HepG2 (cell line): ENCODE measurements at regions not wholly inside any gene's neighbourhood (a gene's known extent, or its start where the extent isn't known, plus 50 kb on each side); places are given as distances from the start of the nearest gene placed in this dataset.

Source experiments
- ATAC-seq: fragments of 200-7000 bp; cut with Tn5 transposase; 3 replicates; pipeline ENCODE4 v1.9.1; 2020; ENCODE audit warnings: mild to moderate bottlenecking, moderate library complexity
- BruUV-seq: library from RNA; stranded (reverse); fragments of 400-500 nt; replicated peaks from 2 replicates; lab custom pipeline; 2021; lab: Mats Ljungman, UMichigan
- CTCF ChIA-PET: fragments of 300-600 bp; formaldehyde crosslinking; extraction: SDS; loops from one replicate; lab custom pipeline; 2021; ENCODE audit warnings: low total read pairs, inconsistent platforms, low intra/inter-chr PET ratio; lab: Yijun Ruan, JAX
- POLR2A ChIA-PET: fragments of 350-600 bp; sonication (Branson Sonifier 250); formaldehyde crosslinking; loops from one replicate; lab custom pipeline; 2020; ENCODE audit warnings: antibody characterized with exemption, inconsistent platforms; lab: Yijun Ruan, JAX
- DNase-seq: peaks from one replicate; pipeline ENCODE4 v3.0.0-alpha.2; 2015; ENCODE audit warnings: low spot score
- FAIRE-seq: peaks from 3 replicates; lab custom pipeline; 2011; peaks lifted over from hg19 to GRCh38; lab: Jason Lieb, UNC
- H2AFZ ChIP-seq: one replicate; pipeline ENCODE4 v1.6.1; 2011; ENCODE audit warnings: low read length, inconsistent platforms
- H3K27ac ChIP-seq: fragments of 300-600 bp; 3 replicates; pipeline ENCODE4 v1.8.0; 2011; ENCODE audit warnings: mixed run types, mild to moderate bottlenecking, mixed read lengths, low read length, inconsistent platforms; ENCODE audit not compliant: insufficient read depth; ENCODE audit errors: extremely low read length
- H3K27me3 ChIP-seq, 2 experiments: fragments of 200-600 bp in 1 of 2; 2 replicates in 1 of 2; 3 replicates in 1 of 2; pipeline versions ENCODE4 v1.6.0 to v1.8.0; 2011; ENCODE audit warnings: low read length in 2 of 2, mild to moderate bottlenecking in 2 of 2, moderate library complexity in 2 of 2, inconsistent platforms in 1 of 2; ENCODE audit not compliant: insufficient read depth in 2 of 2, control insufficient read depth in 1 of 2
- H3K36me3 ChIP-seq, 2 experiments: fragments of 200-600 bp in 1 of 2; replicated peaks in 1 of 2; 2 replicates in 1 of 2; 3 replicates in 1 of 2; pipeline versions ENCODE4 v1.5.1 to v1.8.0; 2011; ENCODE audit warnings: low read length in 2 of 2, inconsistent platforms in 1 of 2; ENCODE audit not compliant: insufficient read depth in 2 of 2, control insufficient read depth in 1 of 2
- H3K4me1 ChIP-seq: 2 replicates; pipeline ENCODE4 v1.5.1; 2012; ENCODE audit warnings: low read length, inconsistent platforms; ENCODE audit not compliant: insufficient read depth
- H3K4me2 ChIP-seq: 2 replicates; pipeline ENCODE4 v1.6.0; 2011; ENCODE audit warnings: low read depth, low read length, inconsistent platforms
- H3K4me3 ChIP-seq, 3 experiments: fragments of 200-600 bp in 1 of 3; sonication (generic), shearing (Covaris generic) in 1 of 3; replicated peaks in 1 of 3; 2 replicates each; pipeline ENCODE4 v1.5.1; 2011 to 2016; ENCODE audit warnings: low read length in 3 of 3, inconsistent platforms in 2 of 3, low read depth in 2 of 3, mild to moderate bottlenecking in 2 of 3, control low read depth in 1 of 3, mixed read lengths in 1 of 3; ENCODE audit not compliant: insufficient read depth in 1 of 3
- H3K79me2 ChIP-seq: one replicate; pipeline ENCODE4 v1.6.1; 2011; ENCODE audit warnings: low read length, inconsistent platforms; ENCODE audit not compliant: insufficient read depth
- H3K9ac ChIP-seq: 2 replicates; pipeline ENCODE4 v1.6.0; 2011; ENCODE audit warnings: mild to moderate bottlenecking, low read depth, low read length, inconsistent platforms; ENCODE audit not compliant: insufficient read depth
- H3K9me3 ChIP-seq: 2 replicates; pipeline ENCODE4 v1.5.1; 2012; ENCODE audit warnings: mild to moderate bottlenecking, low read length
- H4K20me1 ChIP-seq: 2 replicates; pipeline ENCODE4 v1.6.0; 2011; ENCODE audit warnings: inconsistent platforms, mild to moderate bottlenecking, low read length, moderate library complexity; ENCODE audit not compliant: insufficient read depth
- BRCA1 ChIP-seq: sonication (generic); formaldehyde crosslinking; IDR thresholded peaks from 2 replicates; pipeline ENCODE4 v1.4.0; 2020; ENCODE audit warnings: missing genetic modification reagents
- CBX5 ChIP-seq: sonication (generic); formaldehyde crosslinking; IDR thresholded peaks from 2 replicates; pipeline ENCODE4 v1.4.0; 2020; ENCODE audit warnings: missing genetic modification reagents, borderline replicate concordance
- HCFC1 ChIP-seq: fragments of 150-350 bp; IDR thresholded peaks from 2 replicates; pipeline ENCODE4 v1.6.1; 2014; ENCODE audit warnings: low read depth, low read length
- SNAPC2 ChIP-seq: sonication (generic); formaldehyde crosslinking; IDR thresholded peaks from 2 replicates; pipeline ENCODE4 v1.8.1; 2022; ENCODE audit warnings: mild to moderate bottlenecking, missing genetic modification reagents
- TOE1 ChIP-seq: sonication (generic); formaldehyde crosslinking; IDR thresholded peaks from 2 replicates; pipeline ENCODE4 v1.4.0; 2020; ENCODE audit warnings: mild to moderate bottlenecking, missing genetic modification reagents
- ZKSCAN8 ChIP-seq: IDR thresholded peaks from 2 replicates; pipeline ENCODE4 v1.6.1; 2016; ENCODE audit warnings: borderline replicate concordance, missing genetic modification reagents, missing compliant biosample characterization
- ZNF12 ChIP-seq: sonication (generic); formaldehyde crosslinking; IDR thresholded peaks from 2 replicates; pipeline ENCODE4 v1.5.0; 2020; ENCODE audit warnings: missing genetic modification reagents
- ZNF142 ChIP-seq: sonication (generic); formaldehyde crosslinking; IDR thresholded peaks from 2 replicates; pipeline ENCODE4 v1.4.0; 2020; ENCODE audit warnings: missing genetic modification reagents
- ZNF34 ChIP-seq: sonication (generic); formaldehyde crosslinking; IDR thresholded peaks from 2 replicates; pipeline ENCODE4 v1.4.0; 2020; ENCODE audit warnings: mild to moderate bottlenecking, missing genetic modification reagents, borderline replicate concordance
- ZNF879 ChIP-seq: sonication (generic); formaldehyde crosslinking; IDR thresholded peaks from 2 replicates; pipeline ENCODE4 v1.8.1; 2023; ENCODE audit warnings: missing genetic modification reagents
- ZSCAN12 ChIP-seq: sonication (generic); formaldehyde crosslinking; IDR thresholded peaks from 2 replicates; pipeline ENCODE4 v1.9.0; 2021; ENCODE audit warnings: mild to moderate bottlenecking, missing genetic modification reagents
- ZSCAN5A ChIP-seq: sonication (generic); formaldehyde crosslinking; IDR thresholded peaks from 2 replicates; pipeline ENCODE4 v1.8.0; 2022; ENCODE audit warnings: mild to moderate bottlenecking, missing genetic modification reagents, borderline replicate concordance
- WGBS: methylation state at CpG from one replicate; pipeline ENCODE4 v1.1.6; 2017; ENCODE audit warnings: low lambda C conversion rate; 5-methylcytosine and 5-hydroxymethylcytosine counted together
- in situ Hi-C: cut with HindIII; loops from 2 replicates; pipeline ENCODE4 v1.10.0; 2017; ENCODE audit warnings: low pct_unique_long_range_greater_than_20kb; ENCODE audit not compliant: extremely low pct_ligation_motif_present
- intact Hi-C: fragments of 100-400 bp; cut with micrococcal nuclease; formaldehyde crosslinking; loops from one replicate; pipeline ENCODE4 v1.10.0; 2022; ENCODE audit not compliant: unreplicated experiment

- H3K4me2 ChIP-seq, result no peak overlapping the region
- ChIA-PET CTCF (no interaction called here), POLR2A (no interaction called here)
- H4K20me1 ChIP-seq, result no peaks in the 10 kb centered on the region
- H3K4me1 ChIP-seq, result no peaks in the 10 kb centered on the region
- intact Hi-C loops (no loop called here), in situ Hi-C loops (no loop called here)
- ATAC-seq, result no peak
- no peaks in the 10 kb centered on the region for H3K36me3 ChIP-seq
- no TSS peak for BruUV-seq
- FAIRE-seq, result no peak
- no peak overlapping the region for H3K27ac ChIP-seq
- H3K9me3 ChIP-seq, result no peaks in the 10 kb centered on the region
- TF ChIP-seq BRCA1 (CRISPR knock-in tag) (no peak), ZSCAN5A (CRISPR knock-in tag) (no peak), ZNF34 (no peak), HCFC1 (no peak), SNAPC2 (CRISPR knock-in tag) (no peak), ZKSCAN8 (CRISPR knock-in tag) (no peak)
- TF ChIP-seq, all 625 proteins: peak for 0
- Histone ChIP-seq H3K4me3 (no peak overlapping the region), H3K27me3 (no peaks in the 10 kb centered on the region), H3K79me2 (no peaks in the 10 kb centered on the region), H2AFZ (no peak overlapping the region), H3K9ac (no peak overlapping the region)
- 8% methylated on average over 3 of the region's 5 CpGs for WGBS
- DNase-seq, result no peak
Measured at GRCh38 chr3:81095956-81096355, 665.5 kb downstream of the GBE1 start.

GRCh38 chr3:81094986-81095385 is 666.5 kb downstream of the GBE1 start:
- H3K9ac ChIP-seq, result no peak overlapping the region
- H3K36me3 ChIP-seq, result no peaks in the 10 kb centered on the region
- no peaks in the 10 kb centered on the region for H3K9me3 ChIP-seq
- intact Hi-C loops (no loop called here), in situ Hi-C loops (no loop called here)
- ATAC-seq, result no peak
- no peak for DNase-seq
- no peak overlapping the region for H3K27ac ChIP-seq
- ChIA-PET CTCF (no interaction called here), POLR2A (no interaction called here)
- H3K4me3 ChIP-seq, result no peak overlapping the region
- no peaks in the 10 kb centered on the region for H4K20me1 ChIP-seq
- no peak overlapping the region for H2AFZ ChIP-seq
- FAIRE-seq, result no peak
- no peaks in the 10 kb centered on the region for H3K4me1 ChIP-seq
- 49% methylated on average over 7 of the region's 7 CpGs for WGBS
- no peaks in the 10 kb centered on the region for H3K27me3 ChIP-seq
- BruUV-seq, result no TSS peak
- no peak overlapping the region for H3K4me2 ChIP-seq
- no peaks in the 10 kb centered on the region for H3K79me2 ChIP-seq
- no peak for TF ChIP-seq ZNF142 (CRISPR knock-in tag)
- TF ChIP-seq ZSCAN12 (CRISPR knock-in tag), result no peak
- TF ChIP-seq TOE1, result no peak
- no peak for TF ChIP-seq ZNF879 (CRISPR knock-in tag)
- TF ChIP-seq CBX5, result no peak
- TF ChIP-seq ZNF12 (CRISPR knock-in tag), result no peak
